Liver (tissue), 8 donors: ENCODE measurements at regions not wholly inside any gene's neighbourhood (a gene's known extent, or its start where the extent isn't known, plus 50 kb on each side); places are given as distances from the start of the nearest gene placed in this dataset.

ENCODE experiments used
- DNase-seq: peaks from one replicate; pipeline ENCODE4 v3.0.0-alpha.2; 2017; ENCODE audit warnings: low spot score
- H3K27ac ChIP-seq, 2 donors: one replicate each; pipeline ENCODE4 v1.7.0; 2013; ENCODE audit warnings: inconsistent platforms in 2 of 2, low read length in 2 of 2, control low read depth in 1 of 2, low read depth in 1 of 2, mild to moderate bottlenecking in 1 of 2
- H3K27me3 ChIP-seq, 4 donors: one replicate each; pipeline versions ENCODE4 v1.6.1 to v1.7.0; 2013; ENCODE audit warnings: low read length in 3 of 4, inconsistent platforms in 1 of 4, mild to moderate bottlenecking in 1 of 4, moderate library complexity in 1 of 4; ENCODE audit not compliant: control insufficient read depth in 4 of 4, insufficient read depth in 4 of 4
- H3K36me3 ChIP-seq, 4 donors: one replicate each; pipeline versions ENCODE4 v1.6.1 to v1.7.0; 2013; ENCODE audit warnings: low read length in 3 of 4, mild to moderate bottlenecking in 3 of 4, low read depth in 1 of 4, moderate library complexity in 1 of 4; ENCODE audit not compliant: control insufficient read depth in 4 of 4, insufficient read depth in 3 of 4
- H3K4me1 ChIP-seq, 4 donors: one replicate each; pipeline versions ENCODE4 v1.6.1 to v1.7.0; 2013; ENCODE audit warnings: low read length in 3 of 4, mild to moderate bottlenecking in 3 of 4, moderate library complexity in 1 of 4; ENCODE audit not compliant: control insufficient read depth in 4 of 4, insufficient read depth in 4 of 4
- H3K4me3 ChIP-seq, 3 donors: one replicate each; pipeline versions ENCODE4 v1.6.1 to v1.7.0; 2013; ENCODE audit warnings: low read length in 3 of 3, control low read depth in 1 of 3, low read depth in 1 of 3, mild to moderate bottlenecking in 1 of 3
- H3K9ac ChIP-seq, 2 donors: one replicate each; pipeline ENCODE4 v1.7.0; 2013; ENCODE audit warnings: low read length in 2 of 2, mild to moderate bottlenecking in 2 of 2, moderate library complexity in 2 of 2, control low read depth in 1 of 2, low read depth in 1 of 2
- H3K9me3 ChIP-seq, 4 donors: one replicate each; pipeline versions ENCODE4 v1.6.1 to v1.7.0; 2013; ENCODE audit warnings: low read length in 3 of 4; ENCODE audit not compliant: control insufficient read depth in 4 of 4
- ATF3 ChIP-seq: IDR thresholded peaks from 2 replicates; pipeline ENCODE4 v1.6.1; 2016; ENCODE audit warnings: antibody characterized with exemption
- CTCF ChIP-seq: fragments of 150-350 bp; IDR thresholded peaks from 2 replicates; pipeline ENCODE4 v1.5.1; 2017; ENCODE audit warnings: improper control_type of control experiment, low read depth, low read length; ENCODE audit not compliant: missing input control
- EGR1 ChIP-seq, 2 donors: IDR thresholded peaks; 2 replicates each; pipeline ENCODE4 v1.6.1; 2016 to 2018; ENCODE audit warnings: antibody characterized with exemption in 2 of 2, low read depth in 2 of 2
- FOXA1 ChIP-seq: IDR thresholded peaks from 2 replicates; pipeline ENCODE4 v1.6.1; 2016; ENCODE audit warnings: antibody characterized with exemption
- FOXA2 ChIP-seq: IDR thresholded peaks from 2 replicates; pipeline ENCODE4 v1.6.1; 2016; ENCODE audit warnings: antibody characterized with exemption
- GABPA ChIP-seq, 2 donors: IDR thresholded peaks in 1 of 2; conservative IDR thresholded peaks in 1 of 2; 2 replicates each; pipeline ENCODE4 v1.6.1; 2016; ENCODE audit warnings: antibody characterized with exemption in 2 of 2, mild to moderate bottlenecking in 1 of 2, moderate library complexity in 1 of 2
- HNF4A ChIP-seq, 2 donors: conservative IDR thresholded peaks; 2 replicates each; pipeline ENCODE4 v1.6.1; 2016; ENCODE audit warnings: antibody characterized with exemption in 2 of 2, mild to moderate bottlenecking in 2 of 2
- HNF4G ChIP-seq: IDR thresholded peaks from 2 replicates; pipeline ENCODE4 v1.6.1; 2016; ENCODE audit warnings: antibody characterized with exemption
- JUND ChIP-seq, 2 donors: IDR thresholded peaks; 2 replicates each; pipeline ENCODE4 v1.6.1; 2016; ENCODE audit warnings: antibody characterized with exemption in 2 of 2
- MAX ChIP-seq: IDR thresholded peaks from 2 replicates; pipeline ENCODE4 v1.6.1; 2016; ENCODE audit warnings: antibody characterized with exemption
- NR2F2 ChIP-seq: IDR thresholded peaks from 2 replicates; pipeline ENCODE4 v1.6.1; 2016; ENCODE audit warnings: antibody characterized with exemption
- RAD21 ChIP-seq, 2 donors: IDR thresholded peaks; 2 replicates each; pipeline ENCODE4 v1.6.1; 2016; ENCODE audit warnings: antibody characterized with exemption in 2 of 2, mild to moderate bottlenecking in 2 of 2
- RXRA ChIP-seq, 2 donors: IDR thresholded peaks; 2 replicates each; pipeline ENCODE4 v1.6.1; 2017 to 2018; ENCODE audit warnings: antibody characterized with exemption in 2 of 2, mild to moderate bottlenecking in 1 of 2
- SP1 ChIP-seq: IDR thresholded peaks from 2 replicates; pipeline ENCODE4 v1.6.1; 2018; ENCODE audit warnings: antibody characterized with exemption, mild to moderate bottlenecking
- TAF1 ChIP-seq: conservative IDR thresholded peaks from 2 replicates; pipeline ENCODE4 v1.6.1; 2016; ENCODE audit warnings: antibody characterized with exemption, mild to moderate bottlenecking
- YY1 ChIP-seq: IDR thresholded peaks from 2 replicates; pipeline ENCODE4 v1.6.1; 2016; ENCODE audit warnings: antibody characterized with exemption, mild to moderate bottlenecking
- ZBTB33 ChIP-seq: IDR thresholded peaks from 2 replicates; pipeline ENCODE4 v1.6.1; 2016; ENCODE audit warnings: antibody characterized with exemption
- WGBS: extraction: QIAGEN DNeasy Blood & Tissue Kit; methylation state at CpG from one replicate; pipeline ENCODE4 v1.1.7; 2013; 5-methylcytosine and 5-hydroxymethylcytosine counted together
- donor health status: healthy.
- donor health status: healthy.
- donor health status: healthy.
- donor health status: healthy.
- donor health status: healthy.

- no peak for TF ChIP-seq FOXA2
- TF ChIP-seq MAX, result no peak
- no peak for TF ChIP-seq RAD21 (IDR thresholded peaks at IDR 0.05)
- TF ChIP-seq TAF1, result no peak
- no peak for TF ChIP-seq HNF4A (conservative IDR thresholded peaks at IDR 0.05)
- no peak for TF ChIP-seq HNF4G
- no peaks in the 10 kb centered on the region for H3K36me3 ChIP-seq
Observed at GRCh38 chr12:105552056-105552455, 221.6 kb downstream of the C12orf75 start.

GRCh38 chr12:105554223-105554678, 223.8 kb downstream of the C12orf75 start:
- Histone ChIP-seq H3K36me3 (no peaks in the 10 kb centered on the region), H3K9me3 (no peaks in the 10 kb centered on the region), H3K27ac (no peak overlapping the region), H3K9ac (no peak overlapping the region), H3K27me3 (no peaks in the 10 kb centered on the region), H3K4me1 (no peaks in the 10 kb centered on the region), H3K4me3 (no peak overlapping the region)
- WGBS, result 68% methylated on average over 3 of the region's 3 CpGs
- DNase-seq, result no peak
- no peak for TF ChIP-seq JUND (IDR thresholded peaks at IDR 0.05)
- TF ChIP-seq NR2F2, result no peak
- no peak for TF ChIP-seq RXRA (IDR thresholded peaks at IDR 0.05)
- TF ChIP-seq GABPA (IDR thresholded peaks at IDR 0.05 in 1 of 2, conservative IDR thresholded peaks at IDR 0.05 in 1 of 2), result no peak
- TF ChIP-seq HNF4G, result no peak
- TF ChIP-seq MAX, result no peak
- TF ChIP-seq ZBTB33, result no peak
- TF ChIP-seq EGR1 (IDR thresholded peaks at IDR 0.05; ENCODE audit: low read depth in 2 of 2), result no peak
- no peak for TF ChIP-seq CTCF
- no peak for TF ChIP-seq RAD21 (IDR thresholded peaks at IDR 0.05)
- no peak for TF ChIP-seq ATF3
- TF ChIP-seq FOXA1, result no peak
- TF ChIP-seq SP1, result no peak
- no peak for TF ChIP-seq YY1
- TF ChIP-seq FOXA2, result no peak

More at GRCh38 chr12:105552056-105552455, 221.6 kb downstream of the C12orf75 start:
- Histone ChIP-seq H3K4me3 (no peak overlapping the region), H3K27me3 (no peaks in the 10 kb centered on the region), H3K4me1 (no peaks in the 10 kb centered on the region), H3K27ac (no peak overlapping the region), H3K9me3 (no peaks in the 10 kb centered on the region), H3K9ac (no peak overlapping the region)
- DNase-seq, result no peak
